Fibroblast of skin of back (primary cell): ENCODE measurements at regions not wholly inside any gene's neighbourhood (a gene's known extent, or its start where the extent isn't known, plus 50 kb on each side); places are given as distances from the start of the nearest gene placed in this dataset.

Experiments
- DNase-seq: peaks from one replicate; pipeline ENCODE4 v3.0.0-alpha.2; 2013

DNA sequence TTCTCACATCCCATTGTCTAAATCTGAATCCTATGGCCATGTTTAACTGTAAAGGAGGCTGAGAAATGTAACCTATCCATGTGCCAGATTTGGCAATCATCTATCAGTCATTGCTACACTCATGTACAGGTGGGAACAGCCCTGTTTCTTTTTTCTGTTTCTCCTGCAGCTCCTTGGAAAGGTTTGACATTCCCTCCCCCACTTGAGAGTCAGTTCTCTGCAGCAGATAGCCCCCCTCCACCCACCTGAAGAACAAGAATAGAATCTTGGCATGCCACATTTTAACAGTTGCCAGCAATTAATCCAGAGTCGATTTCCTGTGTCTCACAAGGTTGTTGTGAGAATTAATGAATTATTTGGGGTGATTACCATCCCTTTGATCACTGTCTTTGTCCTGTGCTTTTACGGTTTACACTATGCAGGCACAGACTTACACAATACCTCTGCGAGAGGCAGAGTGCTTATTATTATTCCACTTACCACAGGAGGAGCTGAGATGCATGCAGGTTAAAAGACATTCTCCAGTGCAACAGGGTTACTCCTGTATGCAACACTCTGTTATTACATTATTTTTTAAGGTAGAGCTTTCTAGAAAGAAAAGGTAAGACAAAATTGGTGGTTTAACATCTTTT is 351.0 kb upstream of the THRB start:
- no peak for DNase-seq

DNA sequence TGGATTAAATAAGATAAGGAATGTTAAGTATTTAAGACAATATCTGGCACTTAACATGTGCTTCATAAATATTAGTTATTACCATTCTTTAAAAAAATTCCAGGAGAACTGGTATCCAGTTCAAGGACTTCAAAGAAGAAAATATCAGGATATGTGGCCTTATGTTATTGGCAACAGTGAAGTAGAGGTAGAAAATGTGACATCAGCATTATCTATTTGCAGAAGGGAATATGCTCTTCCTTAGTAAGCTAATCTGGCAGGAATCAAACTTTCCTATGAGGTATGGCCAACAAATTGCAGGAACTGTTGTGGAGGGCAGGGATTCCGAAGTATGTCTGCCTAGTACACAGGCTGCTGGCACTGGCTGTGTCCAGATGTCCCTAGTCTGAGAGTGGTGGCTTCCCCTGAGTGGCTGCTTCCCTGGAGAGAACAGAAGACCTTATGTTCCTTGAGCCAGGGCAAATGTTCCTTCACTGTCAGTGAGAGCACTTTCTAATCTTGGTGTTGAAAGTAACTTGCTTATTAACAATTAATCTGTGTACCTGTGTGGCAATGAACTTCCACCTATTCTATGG is 351.7 kb upstream of the THRB start:
- DNase-seq: no peak

DNA sequence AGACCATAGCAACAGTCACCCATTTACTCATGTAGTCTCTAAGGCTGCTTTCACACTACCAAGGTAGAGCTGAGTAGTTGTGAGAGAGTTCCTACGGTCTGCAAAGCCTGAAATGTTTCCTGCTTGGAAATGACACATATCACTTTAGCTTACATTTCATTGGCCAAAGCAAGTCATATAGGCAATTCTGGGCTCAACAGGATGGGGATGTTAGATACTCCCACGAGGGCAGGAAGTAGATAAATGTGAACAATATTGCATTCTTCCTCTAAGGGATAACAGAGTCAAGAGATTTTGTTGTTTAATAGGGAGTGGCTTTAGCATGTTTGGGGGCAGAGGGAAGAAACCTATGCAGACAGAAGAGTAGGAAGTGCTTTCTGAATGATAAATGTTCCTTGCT is 355.6 kb upstream of the THRB start:
- no peak for DNase-seq

DNA sequence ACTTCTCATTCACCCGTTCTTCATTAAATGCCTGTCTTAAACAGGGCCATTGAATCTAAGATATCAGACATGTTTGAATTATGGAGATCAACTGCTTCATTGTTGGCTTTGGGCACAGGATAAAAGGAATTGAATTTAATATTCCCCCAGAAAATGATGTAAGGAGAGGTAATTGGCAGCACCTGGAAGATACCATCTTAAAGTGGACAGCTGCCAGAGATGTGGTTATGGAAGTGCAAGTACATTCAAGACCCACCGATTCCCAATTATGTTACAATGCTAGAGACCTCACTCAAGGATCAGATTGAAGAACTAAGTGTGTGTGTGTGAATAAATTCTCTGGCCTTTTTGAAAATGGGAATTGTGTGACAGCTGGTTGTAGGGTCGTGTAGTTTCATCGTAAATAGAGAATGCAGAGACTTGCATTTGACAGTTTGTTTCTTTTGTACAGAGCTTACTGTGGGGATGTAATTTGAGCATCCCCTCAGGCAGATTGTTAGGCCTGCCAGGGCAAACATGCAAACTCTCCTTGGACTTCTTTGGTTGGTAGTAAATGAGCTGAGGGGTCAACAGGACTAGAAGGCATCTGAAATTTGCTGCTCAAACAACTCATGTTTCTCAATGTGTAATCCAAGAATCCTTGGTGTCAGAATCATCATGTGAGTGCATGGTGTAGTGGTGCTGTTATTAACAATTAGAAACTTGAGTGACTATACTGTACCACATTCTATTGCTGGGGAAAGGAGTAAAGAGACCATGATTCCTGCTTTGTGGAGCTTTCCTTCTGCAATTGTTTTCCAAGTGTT is 359.2 kb upstream of the THRB start:
- no peak for DNase-seq

DNA sequence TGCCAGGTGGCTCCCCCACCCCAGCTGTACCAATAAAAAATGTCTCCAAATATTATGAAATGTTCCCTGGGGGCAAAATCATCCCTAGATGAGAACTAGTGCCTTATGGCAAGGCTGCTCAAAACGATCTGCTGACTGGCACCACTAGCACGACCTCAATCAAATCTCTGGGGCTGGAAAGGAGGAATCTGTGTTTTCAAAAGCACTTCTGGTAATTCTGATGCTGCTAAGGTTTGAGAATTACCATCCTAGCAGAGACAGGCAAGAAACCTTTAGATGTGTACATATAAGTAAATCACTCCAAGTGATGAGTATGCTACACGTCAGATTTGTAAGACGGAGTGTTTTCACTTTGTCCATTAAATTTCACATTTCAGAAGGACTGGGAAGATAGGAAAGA is 360.1 kb upstream of the THRB start:
- DNase-seq: no peak

DNA sequence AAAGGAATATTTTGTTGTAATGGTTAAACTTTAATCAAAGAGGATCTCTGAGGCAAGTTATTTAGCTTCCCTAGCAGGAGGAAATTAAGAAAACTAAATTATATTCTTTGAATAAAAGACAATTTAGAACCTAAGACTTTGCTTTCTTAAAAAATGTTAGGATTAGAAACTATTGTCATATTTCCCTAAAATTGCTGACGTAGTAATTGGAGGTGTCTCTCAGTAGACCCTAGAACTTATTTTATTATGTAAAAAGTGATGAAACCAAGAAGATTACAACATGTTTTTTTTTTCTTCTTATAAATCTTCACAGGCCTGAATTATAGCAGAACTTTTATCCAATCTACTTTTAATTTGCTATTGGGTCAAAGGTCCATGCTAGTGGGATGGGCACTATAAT is 363.3 kb upstream of the THRB start:
- DNase-seq: no peak

DNA sequence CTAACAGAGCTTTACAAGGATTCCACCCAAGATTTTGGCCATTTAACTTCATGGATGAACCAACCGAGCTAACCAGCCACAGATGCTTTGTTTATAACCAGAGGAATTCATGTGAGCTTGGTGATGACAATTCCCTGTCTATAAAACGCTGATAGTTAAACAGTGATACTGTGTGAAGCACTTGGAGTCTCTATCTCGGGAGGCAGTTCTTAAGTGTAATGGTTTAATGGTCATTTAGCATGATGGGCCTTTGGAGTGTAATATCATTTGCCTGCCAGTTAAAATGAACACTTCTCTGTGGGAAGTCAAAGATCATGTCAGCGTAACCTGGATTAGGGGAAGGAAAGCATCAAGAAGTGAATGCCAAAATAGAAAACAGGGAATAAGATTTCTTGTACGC is 368.6 kb upstream of the THRB start:
- DNase-seq: no peak

DNA sequence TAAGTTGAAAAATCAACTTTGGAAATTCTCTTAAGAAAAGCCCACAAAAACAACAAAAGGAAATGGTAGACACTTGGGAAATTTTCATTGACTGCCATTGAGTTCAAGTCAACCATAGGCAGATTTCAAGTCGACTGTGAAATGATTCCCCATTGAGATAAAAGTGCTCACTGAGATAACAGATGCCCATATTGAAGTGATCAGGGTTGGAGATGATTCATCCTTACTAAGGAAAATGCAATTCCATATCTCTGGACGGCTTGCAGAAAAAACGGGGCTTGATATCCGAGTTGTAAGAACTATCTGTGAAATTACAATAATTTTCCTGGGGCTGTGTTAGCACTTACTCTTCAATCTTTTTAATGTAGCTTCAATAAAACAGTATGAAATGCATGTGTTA is 373.1 kb upstream of the THRB start:
- DNase-seq: peak; percentile 9

DNA sequence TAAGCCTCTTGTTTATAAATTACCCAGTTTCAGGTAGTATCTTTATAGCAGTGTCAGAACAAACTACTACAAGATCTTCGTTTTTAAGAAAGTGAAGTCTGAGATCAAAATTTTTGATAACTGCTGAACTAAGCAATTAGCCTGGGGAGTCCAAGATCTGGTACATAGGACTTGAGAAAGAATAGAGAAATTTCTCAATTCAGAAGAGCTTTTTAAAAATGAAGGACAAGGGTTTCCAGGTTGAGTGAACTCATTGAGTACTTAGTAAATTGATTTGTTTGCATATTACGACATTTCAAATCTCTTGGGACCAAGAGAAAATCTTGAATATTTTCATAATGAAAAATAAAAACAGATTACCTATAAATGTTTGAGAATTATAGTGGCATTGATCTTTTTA is 386.6 kb upstream of the THRB start:
- DNase-seq: no peak

DNA sequence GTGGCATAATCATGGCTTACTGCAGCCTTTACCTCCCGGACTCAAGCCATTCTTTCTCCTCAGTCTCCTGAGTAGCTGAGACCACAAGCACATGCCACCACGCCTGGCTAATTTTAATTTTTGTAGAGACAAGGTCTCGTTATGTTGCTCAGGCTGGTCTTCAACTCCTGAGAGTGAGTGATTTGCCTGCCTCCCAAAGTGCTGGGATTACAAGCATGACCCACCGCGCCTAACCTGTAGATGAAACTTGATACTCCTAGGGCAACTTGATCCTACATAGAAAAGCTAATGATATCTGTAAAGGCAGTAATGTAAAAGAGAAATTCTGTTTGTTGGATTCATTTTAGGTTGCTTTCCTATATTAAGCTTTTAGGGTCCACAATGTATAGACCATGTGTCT is 391.9 kb upstream of the THRB start:
- DNase-seq: no peak

DNA sequence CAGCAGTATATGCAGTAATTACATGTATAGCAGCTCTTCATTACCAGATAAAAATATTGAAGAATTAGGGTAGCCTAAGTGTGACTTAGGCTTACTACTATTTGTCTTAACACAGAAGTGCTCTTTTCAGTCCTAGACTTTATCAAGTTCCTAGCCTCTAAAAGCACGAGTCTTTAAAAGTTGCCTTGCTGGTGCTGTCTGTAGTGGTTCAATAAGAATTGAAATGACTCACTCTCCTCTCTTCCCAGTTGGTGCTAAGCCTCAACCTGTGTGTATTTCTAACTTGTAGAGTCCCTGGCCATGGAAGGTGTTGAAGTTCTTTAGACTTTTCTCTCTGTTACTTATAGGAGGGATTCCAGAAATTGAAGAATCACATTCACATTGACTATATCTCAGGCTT is 395.4 kb upstream of the THRB start:
- DNase-seq: no peak

DNA sequence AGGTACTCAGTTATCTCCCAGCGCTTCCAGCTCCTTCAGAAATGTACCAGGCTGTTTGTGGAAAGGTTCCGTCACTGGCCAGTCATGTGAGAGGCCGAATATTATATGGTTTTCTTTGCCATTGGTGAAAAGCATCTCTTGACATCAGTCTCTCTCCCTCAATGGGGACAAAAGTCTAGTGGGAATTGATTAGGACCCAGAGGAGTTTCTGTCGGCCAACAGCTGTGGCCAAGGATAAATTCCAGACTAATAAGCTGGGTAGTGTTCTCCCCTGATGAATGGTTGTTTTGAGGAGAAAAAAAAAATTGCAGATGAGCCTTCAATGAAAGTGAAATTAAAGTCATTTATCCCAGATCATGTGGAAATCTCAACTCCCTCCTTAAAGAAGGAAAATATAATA is 404.7 kb upstream of the THRB start:
- DNase-seq: no peak

DNA sequence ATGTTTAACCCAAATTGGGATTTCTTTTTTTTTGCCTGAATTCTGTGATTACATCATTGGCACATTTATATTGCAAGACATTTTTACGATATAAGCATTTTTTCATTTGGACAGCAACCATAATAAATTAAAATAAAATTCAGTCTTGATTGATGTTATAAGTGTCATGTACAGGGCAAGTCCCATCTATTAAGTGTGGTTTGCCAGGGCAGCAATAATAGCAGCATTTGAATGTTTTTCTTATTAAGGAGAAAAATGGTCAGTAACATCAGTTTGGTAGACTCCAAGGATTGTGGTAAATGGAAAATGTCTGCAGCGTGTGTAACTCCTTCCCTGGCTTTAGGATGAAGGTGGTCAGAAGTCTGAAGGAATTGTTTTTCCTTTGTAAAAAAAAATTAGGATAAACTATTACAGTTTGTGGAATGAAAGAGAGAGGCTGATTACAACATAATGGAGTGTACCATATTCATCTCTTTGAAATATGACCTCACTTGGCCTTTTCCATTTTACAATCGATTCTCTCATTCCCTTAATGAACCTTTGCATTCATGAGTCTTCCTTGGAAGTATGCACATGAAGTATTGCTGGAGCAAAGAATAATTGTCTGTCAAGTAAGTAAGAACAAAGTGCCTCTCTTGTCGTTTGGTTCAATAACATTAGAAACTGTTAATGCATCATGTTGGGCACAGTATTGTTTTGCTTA is 405.4 kb upstream of the THRB start:
- no peak for DNase-seq

DNA sequence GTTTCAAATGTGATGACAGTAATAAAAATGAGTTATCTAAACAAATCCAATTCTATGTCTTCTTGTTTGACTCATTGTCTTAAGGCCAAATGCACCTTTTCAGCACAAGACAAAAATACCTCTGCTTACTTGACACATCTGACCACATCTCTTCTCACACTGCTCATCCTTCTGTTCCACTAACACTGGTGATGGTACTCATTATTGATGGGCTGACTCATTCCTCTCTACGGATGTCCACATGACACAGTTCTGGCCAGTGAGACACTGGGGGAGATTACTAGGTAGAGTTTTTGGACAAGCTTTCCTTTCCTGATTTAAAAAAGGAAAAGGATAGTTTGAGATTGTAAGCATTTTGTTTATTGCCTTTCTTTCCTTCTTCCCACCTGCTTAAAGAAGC is 410.6 kb upstream of the THRB start:
- DNase-seq: no peak

DNA sequence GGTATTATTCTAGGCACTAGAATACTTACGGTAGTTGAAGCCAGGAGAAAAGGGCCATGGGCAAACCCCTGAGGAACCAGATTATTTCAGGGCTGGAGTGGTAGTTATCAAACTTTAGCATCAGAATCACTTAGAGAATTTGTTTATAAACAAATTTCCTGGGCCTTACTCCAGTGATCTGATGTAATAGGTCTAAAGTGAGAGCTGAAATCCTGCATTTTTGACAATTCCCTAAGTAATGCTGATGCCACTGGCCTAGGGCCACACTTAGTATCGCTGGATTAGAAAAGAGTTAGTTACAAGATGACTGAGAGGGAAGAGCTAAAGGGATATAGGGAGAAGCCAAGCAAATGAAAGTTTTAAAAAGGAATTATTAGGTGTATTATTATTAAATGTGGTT is 412.5 kb upstream of the THRB start:
- DNase-seq: no peak

DNA sequence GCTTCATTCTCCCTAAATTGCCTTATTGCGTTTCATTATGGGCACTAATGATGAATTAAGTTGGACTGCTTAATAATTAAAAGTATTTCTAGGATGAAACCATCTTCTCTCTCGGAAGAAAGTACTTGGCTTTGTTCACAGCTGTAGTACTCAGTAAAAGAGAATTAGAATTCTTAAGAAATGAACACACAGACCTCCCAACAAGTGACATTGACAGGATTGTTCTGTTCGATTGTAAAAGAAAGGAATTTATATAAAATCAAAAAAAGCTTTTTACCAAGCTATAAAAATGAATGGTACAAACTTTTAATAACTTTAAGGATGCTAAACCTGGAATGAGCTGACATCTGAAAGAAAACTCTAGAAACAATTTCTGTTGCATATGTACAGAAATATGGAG is 416.4 kb upstream of the THRB start:
- no peak for DNase-seq

DNA sequence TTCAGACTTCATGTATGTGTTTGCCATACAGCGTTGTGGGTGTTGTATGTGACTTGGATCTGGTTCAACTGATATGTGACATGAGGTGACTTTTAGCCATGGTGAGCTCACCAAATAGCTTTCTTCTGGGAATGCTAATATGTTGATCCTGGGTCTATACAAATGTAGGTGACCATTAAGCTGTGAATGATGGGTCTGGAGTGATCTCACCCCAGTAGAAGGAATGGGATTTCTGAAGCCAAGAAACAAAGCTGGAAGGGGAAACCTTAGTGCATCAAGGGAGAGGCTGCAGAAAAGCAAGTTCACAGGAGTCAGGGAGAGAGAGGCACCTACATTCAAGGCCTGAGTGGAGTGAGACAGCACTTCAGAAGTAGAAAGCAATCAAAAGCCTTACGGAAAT is 421.0 kb upstream of the THRB start:
- DNase-seq: no peak

DNA sequence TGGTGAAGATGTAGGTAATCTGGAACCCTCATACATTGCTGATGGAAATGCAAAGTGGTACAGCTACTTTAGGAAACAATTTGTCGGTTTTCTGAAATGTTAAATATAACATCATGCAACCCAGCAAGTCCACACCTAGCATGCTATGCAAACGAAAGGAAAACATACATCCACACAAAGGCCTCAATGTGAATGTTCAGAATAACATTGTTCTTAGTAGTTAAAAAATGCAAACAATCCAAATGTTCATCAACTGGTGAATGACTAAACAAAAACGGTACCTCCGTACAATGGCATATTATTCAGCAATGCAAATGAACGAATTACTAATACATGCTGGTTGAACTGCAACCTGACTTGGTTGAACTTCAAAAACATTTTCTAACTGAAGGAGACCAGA is 423.3 kb upstream of the THRB start:
- DNase-seq: no peak

DNA sequence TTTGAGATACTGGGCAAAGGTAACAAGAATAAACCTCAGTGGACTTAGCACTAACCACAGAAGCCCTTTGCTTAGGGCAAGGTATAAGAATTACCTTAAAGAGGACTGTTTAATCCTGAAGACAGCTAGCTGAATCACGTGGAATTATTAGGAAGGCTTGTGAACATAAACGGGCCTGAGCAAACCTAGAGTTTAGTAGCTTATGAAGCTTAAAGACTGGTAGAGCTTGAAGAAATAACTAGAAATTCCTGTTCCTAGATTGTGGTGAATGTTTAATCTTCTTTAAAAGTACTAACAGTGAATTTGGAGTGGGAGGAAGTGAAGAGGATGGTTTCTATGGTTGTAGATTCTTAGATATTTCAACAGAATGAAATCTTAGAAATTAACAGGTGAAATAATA is 428.9 kb upstream of the THRB start:
- no peak for DNase-seq

DNA sequence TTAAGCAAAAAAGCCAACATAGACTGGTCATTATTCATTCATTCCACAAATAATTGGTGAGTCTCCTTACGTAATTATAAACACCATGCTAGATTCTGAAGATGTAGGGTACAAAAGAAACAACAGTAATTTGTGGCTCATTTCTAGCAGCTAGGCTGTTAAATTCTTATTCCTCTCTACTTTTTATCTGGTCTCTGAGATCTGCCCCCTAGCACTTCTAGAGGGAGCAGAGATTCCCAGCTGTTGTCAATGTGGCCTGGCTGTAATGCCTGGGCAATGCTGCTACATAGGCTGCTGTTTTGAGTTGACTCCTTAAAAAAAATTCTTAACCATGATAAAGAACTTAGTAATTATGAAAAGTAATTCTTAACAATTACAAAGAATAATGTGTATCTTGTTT is 434.9 kb upstream of the THRB start:
- DNase-seq: no peak

DNA sequence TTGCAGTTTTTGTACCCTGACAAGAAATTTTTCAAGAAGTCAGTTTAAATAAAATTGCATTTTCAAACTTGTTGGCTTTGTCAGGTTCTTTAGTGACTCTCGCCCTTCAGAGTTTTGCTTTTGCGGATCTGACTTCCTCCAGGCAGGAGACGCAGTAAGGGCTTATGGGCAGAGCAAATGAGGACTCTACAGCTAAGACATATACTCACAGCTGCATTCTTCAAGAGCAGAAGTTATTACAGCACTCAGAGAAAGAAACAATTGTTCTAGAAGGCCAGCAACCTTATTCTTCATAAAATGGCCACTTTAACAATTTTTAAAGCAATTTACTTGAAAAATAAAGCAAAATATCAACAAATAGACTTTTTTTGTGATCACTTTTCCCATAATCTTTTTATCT is 438.8 kb upstream of the THRB start:
- DNase-seq: no peak

DNA sequence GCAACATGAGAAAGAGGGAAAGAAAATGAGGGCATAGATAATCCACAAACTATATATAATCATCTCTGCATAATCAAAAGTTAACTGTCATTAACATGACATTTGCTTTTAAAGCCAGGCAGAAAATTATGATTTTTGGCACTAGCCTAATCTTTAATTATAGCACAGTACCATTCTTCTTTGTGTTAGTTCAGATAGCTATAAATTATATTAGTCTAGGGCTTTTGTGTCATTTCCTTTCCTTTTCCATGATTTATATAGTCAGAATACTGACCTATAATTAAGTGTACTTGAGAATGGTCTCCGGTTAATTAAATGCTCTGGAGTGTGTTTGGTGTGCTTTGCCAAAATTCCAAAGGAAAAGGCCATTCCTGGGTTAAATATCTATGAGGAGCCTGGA is 441.9 kb upstream of the THRB start:
- no peak for DNase-seq

DNA sequence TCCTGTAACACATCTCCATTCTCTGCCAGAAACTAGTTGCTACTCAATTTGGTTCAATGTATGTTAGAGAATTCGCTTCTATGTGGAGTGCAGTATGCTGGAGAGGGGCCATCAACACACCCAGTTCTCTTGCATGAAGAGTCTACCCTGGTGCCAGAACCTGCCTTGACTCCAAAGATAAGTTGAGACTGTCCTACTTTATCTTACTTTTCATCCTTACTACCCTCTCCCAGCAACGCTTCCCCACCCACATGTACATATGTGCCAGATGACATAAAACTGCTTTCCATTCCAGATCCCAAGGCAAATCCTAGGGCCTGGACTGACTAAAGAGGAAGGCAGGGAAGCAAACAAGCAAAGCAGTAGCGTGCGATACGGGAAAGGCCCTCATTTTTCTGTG is 442.6 kb upstream of the THRB start:
- no peak for DNase-seq

DNA sequence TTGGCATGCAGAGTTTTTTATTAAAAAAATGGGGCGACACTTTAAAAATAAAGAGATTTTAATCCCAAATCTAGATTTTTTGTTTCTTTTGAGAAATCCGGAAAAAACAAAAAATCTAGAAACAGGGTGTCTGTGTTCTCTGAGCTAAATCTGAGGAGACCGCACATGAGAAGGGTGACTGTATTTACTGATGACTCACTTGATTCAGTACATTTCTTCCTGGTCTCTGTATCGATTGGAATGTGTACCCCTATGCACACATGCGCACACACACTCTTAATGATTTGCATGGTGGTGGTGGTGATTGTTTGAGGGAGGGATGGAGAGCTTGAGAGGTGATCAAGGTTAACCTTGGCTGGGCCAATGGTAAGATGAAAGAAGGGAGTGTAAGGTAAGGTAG is 443.1 kb upstream of the THRB start:
- DNase-seq: no peak
